Keratinocyte (primary cell): ENCODE measurements at regions not wholly inside any gene's neighbourhood (a gene's known extent, or its start where the extent isn't known, plus 50 kb on each side); places are given as distances from the start of the nearest gene placed in this dataset.

Experiments
- DNase-seq: peaks from one replicate; pipeline ENCODE4 v3.0.0-alpha.2; 2011; ENCODE audit warnings: low read depth, missing footprints, low spot score
- FAIRE-seq: peaks from 2 replicates; lab custom pipeline; 2011; peaks lifted over from hg19 to GRCh38; lab: Jason Lieb, UNC
- H2AFZ ChIP-seq: 2 replicates; pipeline ENCODE4 v1.6.0; 2012; ENCODE audit warnings: low read length, control low read depth, inconsistent platforms; ENCODE audit not compliant: control insufficient read depth
- H3K27ac ChIP-seq: 2 replicates; pipeline ENCODE4 v1.5.1; 2011; ENCODE audit warnings: low read length; ENCODE audit not compliant: control insufficient read depth, insufficient read depth
- H3K27me3 ChIP-seq: 3 replicates; pipeline ENCODE4 v1.6.0; 2011; ENCODE audit warnings: low read length; ENCODE audit not compliant: control insufficient read depth, insufficient read depth; ENCODE audit errors: extremely low read depth
- H3K36me3 ChIP-seq, 2 experiments: 2 replicates in 1 of 2; 3 replicates in 1 of 2; pipeline ENCODE4 v1.5.1; 2011; ENCODE audit warnings: low read length in 2 of 2, mild to moderate bottlenecking in 1 of 2; ENCODE audit not compliant: control insufficient read depth in 2 of 2, insufficient read depth in 2 of 2; ENCODE audit errors: extremely low read depth in 1 of 2
- H3K4me1 ChIP-seq: 3 replicates; pipeline ENCODE4 v1.5.1; 2011; ENCODE audit warnings: low read length; ENCODE audit not compliant: control insufficient read depth, insufficient read depth; ENCODE audit errors: extremely low read depth
- H3K4me2 ChIP-seq: 3 replicates; pipeline ENCODE4 v1.6.0; 2011; ENCODE audit warnings: low read depth, low read length; ENCODE audit not compliant: control insufficient read depth, insufficient read depth; ENCODE audit errors: extremely low read depth
- H3K4me3 ChIP-seq, 3 experiments: fragments of 200-600 bp in 1 of 3; sonication (generic) in 1 of 3; 2 replicates in 2 of 3; 3 replicates in 1 of 3; pipeline ENCODE4 v1.5.1; 2011 to 2016; ENCODE audit warnings: low read length in 3 of 3, mild to moderate bottlenecking in 3 of 3, control low read depth in 2 of 3, inconsistent platforms in 1 of 3, low read depth in 1 of 3, mixed read lengths in 1 of 3, mixed run types in 1 of 3, moderate library complexity in 1 of 3; ENCODE audit not compliant: control insufficient read depth in 2 of 3, insufficient read depth in 2 of 3; ENCODE audit errors: extremely low read depth in 1 of 3
- H3K79me2 ChIP-seq: 2 replicates; pipeline ENCODE4 v1.6.0; 2012; ENCODE audit warnings: low read length; ENCODE audit not compliant: control insufficient read depth, insufficient read depth
- H3K9ac ChIP-seq: 3 replicates; pipeline ENCODE4 v1.6.0; 2011; ENCODE audit warnings: low read length; ENCODE audit not compliant: control insufficient read depth, insufficient read depth; ENCODE audit errors: extremely low read depth
- H3K9me1 ChIP-seq: 3 replicates; pipeline ENCODE4 v1.6.0; 2011; ENCODE audit warnings: low read length; ENCODE audit not compliant: control insufficient read depth, insufficient read depth; ENCODE audit errors: extremely low read depth
- H3K9me3 ChIP-seq: 2 replicates; pipeline ENCODE4 v1.5.1; 2012; ENCODE audit warnings: low read depth, low read length; ENCODE audit not compliant: control insufficient read depth
- H4K20me1 ChIP-seq: 3 replicates; pipeline ENCODE4 v1.6.0; 2011; ENCODE audit warnings: low read length; ENCODE audit not compliant: control insufficient read depth, insufficient read depth; ENCODE audit errors: extremely low read depth
- CTCF ChIP-seq, 3 experiments: IDR thresholded peaks in 1 of 3; conservative IDR thresholded peaks in 1 of 3; optimal IDR thresholded peaks in 1 of 3; 2 replicates in 2 of 3; 3 replicates in 1 of 3; pipeline versions ENCODE3 to v1.5.1; 2011; ENCODE audit warnings: low read length in 3 of 3, mild to moderate bottlenecking in 3 of 3, moderate library complexity in 2 of 3, control low read depth in 1 of 3, inconsistent platforms in 1 of 3; ENCODE audit not compliant: insufficient read depth in 2 of 3; ENCODE audit errors: extremely low read depth in 1 of 3
- EZH2 ChIP-seq: IDR thresholded peaks from one replicate; pipeline ENCODE4 v1.6.1; 2012; ENCODE audit warnings: inconsistent platforms, mild to moderate bottlenecking, low read length, moderate library complexity
- dilution Hi-C: fragments of 300-500 bp; cut with MboI; formaldehyde crosslinking; loops from one replicate; pipeline ENCODE4 v1.7.0; 2020; ENCODE audit warnings: low sequenced_read_pairs; ENCODE audit not compliant: extremely low pct_ligation_motif_present

DNA sequence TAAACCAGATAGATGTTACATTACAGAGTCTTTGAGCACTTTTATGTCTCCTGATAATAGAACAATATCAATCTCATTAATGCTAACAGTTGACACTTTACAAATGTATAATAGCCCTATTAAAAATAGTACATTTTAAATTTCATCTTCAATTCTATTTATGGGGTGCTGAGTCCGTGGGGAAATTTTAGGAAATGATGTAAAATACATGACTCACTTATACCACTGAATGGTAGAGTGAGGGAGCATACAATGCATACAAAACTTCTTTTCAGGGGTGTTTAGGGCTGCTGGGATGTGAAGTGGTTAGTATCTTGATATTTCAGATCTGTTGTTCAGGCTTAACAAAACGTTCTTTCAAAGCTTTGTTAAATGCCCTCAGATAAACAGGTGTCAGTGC lies 696.2 kb downstream of the TRAM1L1 start:
- no peak for DNase-seq
- H2AFZ ChIP-seq = no peak overlapping the region
- TF ChIP-seq EZH2 (no peak), CTCF (optimal IDR thresholded peaks at IDR 0.05 in 1 of 3, IDR thresholded peaks at IDR 0.05 in 1 of 3, conservative IDR thresholded peaks at IDR 0.05 in 1 of 3; ENCODE audit: extremely low read depth in 1 of 3, insufficient read depth in 2 of 3, low read length in 3 of 3) (no peak)

GRCh38 chr4:116387937-116388474 lies 697.4 kb downstream of the TRAM1L1 start:
- H3K27me3 ChIP-seq = no peaks in the 10 kb centered on the region
- dilution Hi-C loops = no loop called here
- no peak for DNase-seq
- FAIRE-seq = no peak
- H4K20me1 ChIP-seq = no peaks in the 10 kb centered on the region
- no peaks in the 10 kb centered on the region for H3K4me1 ChIP-seq
- no peak overlapping the region for H3K4me2 ChIP-seq
- H3K9me1 ChIP-seq = no peaks in the 10 kb centered on the region
- H3K36me3 ChIP-seq = no peaks in the 10 kb centered on the region
- H3K79me2 ChIP-seq = no peaks in the 10 kb centered on the region
- TF ChIP-seq EZH2 (no peak), CTCF (optimal IDR thresholded peaks at IDR 0.05 in 1 of 3, IDR thresholded peaks at IDR 0.05 in 1 of 3, conservative IDR thresholded peaks at IDR 0.05 in 1 of 3; ENCODE audit: extremely low read depth in 1 of 3, insufficient read depth in 2 of 3, low read length in 3 of 3) (no peak)
- H3K4me3 ChIP-seq = no peak overlapping the region
- no peak overlapping the region for H3K9ac ChIP-seq
- H2AFZ ChIP-seq = no peak overlapping the region
- H3K27ac ChIP-seq = no peak overlapping the region
- H3K9me3 ChIP-seq = no peaks in the 10 kb centered on the region

More for the DNA sequence above, 696.2 kb downstream of the TRAM1L1 start:
- H3K9me1 ChIP-seq = no peaks in the 10 kb centered on the region
- no peak overlapping the region for H3K4me3 ChIP-seq
- H3K79me2 ChIP-seq = no peaks in the 10 kb centered on the region
- no peak overlapping the region for H3K27ac ChIP-seq
- dilution Hi-C loops = no loop called here
- FAIRE-seq = no peak
- no peaks in the 10 kb centered on the region for H3K36me3 ChIP-seq
- H3K4me2 ChIP-seq = no peak overlapping the region
- no peak overlapping the region for H3K9ac ChIP-seq
- no peaks in the 10 kb centered on the region for H3K27me3 ChIP-seq
- no peaks in the 10 kb centered on the region for H3K4me1 ChIP-seq
- no peaks in the 10 kb centered on the region for H4K20me1 ChIP-seq
- no peaks in the 10 kb centered on the region for H3K9me3 ChIP-seq
